GM12878 (cell line): ENCODE measurements at regions not wholly inside any gene's neighbourhood (a gene's known extent, or its start where the extent isn't known, plus 50 kb on each side); places are given as distances from the start of the nearest gene placed in this dataset.

Source experiments
- CUX1 ChIP-seq: IDR thresholded peaks from 2 replicates; pipeline ENCODE4 v1.6.1; 2012; ENCODE audit warnings: improper control_type of control experiment, low read depth, low read length; ENCODE audit not compliant: insufficient replicate concordance
- HDGF ChIP-seq: fragments of 450-650 bp; IDR thresholded peaks from 2 replicates; pipeline ENCODE4 v1.6.1; 2016; ENCODE audit warnings: antibody characterized with exemption
- IKZF1 ChIP-seq: fragments of 450-650 bp; conservative IDR thresholded peaks from 2 replicates; pipeline ENCODE4 v1.6.1; 2017; ENCODE audit warnings: antibody characterized with exemption, mild to moderate bottlenecking
- MEF2A ChIP-seq: IDR thresholded peaks from 2 replicates; pipeline ENCODE4 v1.6.1; 2011; ENCODE audit warnings: low read depth, mild to moderate bottlenecking, low read length, moderate library complexity; ENCODE audit not compliant: insufficient read depth
- MTA3 ChIP-seq: IDR thresholded peaks from 2 replicates; pipeline ENCODE4 v1.6.1; 2012; ENCODE audit warnings: low read length, inconsistent platforms, borderline replicate concordance
- NFIC ChIP-seq: IDR thresholded peaks from 2 replicates; pipeline ENCODE4 v1.6.1; 2012; ENCODE audit warnings: low read depth, mild to moderate bottlenecking, inconsistent platforms, low read length, moderate library complexity
- NFYB ChIP-seq: IDR thresholded peaks from 2 replicates; pipeline ENCODE4 v1.6.1; 2011; ENCODE audit warnings: low read depth, mild to moderate bottlenecking, low read length, improper control_type of control experiment, moderate library complexity; ENCODE audit not compliant: insufficient read depth
- SMC3 ChIP-seq: IDR thresholded peaks from 2 replicates; pipeline ENCODE4 v1.6.1; 2011; ENCODE audit warnings: low read length, improper control_type of control experiment, borderline replicate concordance
- STAT1 ChIP-seq: fragments of 450-650 bp; conservative IDR thresholded peaks from 2 replicates; pipeline ENCODE4 v1.6.1; 2014; ENCODE audit warnings: antibody characterized with exemption, mild to moderate bottlenecking
- TARDBP ChIP-seq: IDR thresholded peaks from 2 replicates; pipeline ENCODE4 v1.6.1; 2016; ENCODE audit warnings: borderline replicate concordance
- ZBTB33 ChIP-seq: fragments of 450-650 bp; IDR thresholded peaks from 2 replicates; pipeline ENCODE4 v1.6.1; 2017; ENCODE audit warnings: mild to moderate bottlenecking
- TF ChIP-seq, protein P1 (sequence below): IDR thresholded peaks from 2 replicates; pipeline ENCODE4 v1.6.1; 2011; ENCODE audit warnings: low read depth, low read length, improper control_type of control experiment, borderline replicate concordance

DNA sequence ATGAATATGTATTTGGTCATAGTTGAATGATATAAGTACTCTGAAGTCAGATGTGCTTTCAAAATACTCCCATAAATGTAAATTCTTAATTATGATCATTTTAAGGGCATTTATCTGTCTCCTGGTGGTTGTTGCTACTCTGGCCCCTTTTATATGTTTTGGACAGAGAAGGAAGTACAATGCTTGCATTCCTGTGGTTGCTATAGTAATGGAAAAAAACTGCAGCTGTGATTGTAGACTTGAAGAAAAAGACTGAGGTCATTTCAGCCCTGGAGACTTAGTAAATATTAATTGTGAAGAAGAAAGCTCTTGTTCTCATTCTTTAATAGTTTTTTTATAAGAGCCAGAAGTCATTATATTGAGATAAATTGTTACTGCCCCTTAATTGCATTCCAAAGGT, 70.2 kb upstream of the FERD3L start (continued):
- TF ChIP-seq CUX1 (no peak), MTA3 (no peak), HDGF (no peak), NFYB (no peak), IKZF1 (no peak), SMC3 (no peak), STAT1 (no peak), NFIC (no peak), TARDBP (no peak), ZBTB33 (no peak), MEF2A (no peak)
- TF ChIP-seq, protein P1, sequence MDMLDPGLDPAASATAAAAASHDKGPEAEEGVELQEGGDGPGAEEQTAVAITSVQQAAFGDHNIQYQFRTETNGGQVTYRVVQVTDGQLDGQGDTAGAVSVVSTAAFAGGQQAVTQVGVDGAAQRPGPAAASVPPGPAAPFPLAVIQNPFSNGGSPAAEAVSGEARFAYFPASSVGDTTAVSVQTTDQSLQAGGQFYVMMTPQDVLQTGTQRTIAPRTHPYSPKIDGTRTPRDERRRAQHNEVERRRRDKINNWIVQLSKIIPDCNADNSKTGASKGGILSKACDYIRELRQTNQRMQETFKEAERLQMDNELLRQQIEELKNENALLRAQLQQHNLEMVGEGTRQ: no peak
